ENCODE measurements at regions not wholly inside any gene's neighbourhood (a gene's known extent, or its start where the extent isn't known, plus 50 kb on each side); places are given as distances from the start of the nearest gene placed in this dataset.

GRCh38 chr2:236827997-236828396 is 257.7 kb upstream of the COPS8 start (continued):
- TF ChIP-seq ZNF318 (IDR thresholded peaks at IDR 0.05; ENCODE audit: borderline replicate concordance in 1 of 2, low read depth in 1 of 2) (no peak), RBM34 (IDR thresholded peaks at IDR 0.05; ENCODE audit: borderline replicate concordance, insufficient read depth, low read length) (no peak)

GRCh38 chr2:236828820-236829219 is 256.9 kb upstream of the COPS8 start:
- no peak overlapping the region for H3K4me3 ChIP-seq
- no peaks in the 10 kb centered on the region for H3K9me1 ChIP-seq (ENCODE audit: control insufficient read depth, insufficient read depth, low read length)
- H3K27ac ChIP-seq (ENCODE audit: extremely low read depth, low read depth, low read length): no peak overlapping the region
- FAIRE-seq (no peak), DNase-seq (ENCODE audit: extremely low read depth in 1 of 4, low spot score in 3 of 4) (no peak), ATAC-seq (no peak)
- no peaks in the 10 kb centered on the region for H3K4me1 ChIP-seq (replicated peaks in 1 of 2; ENCODE audit: control insufficient read depth in 2 of 2, insufficient read depth in 2 of 2, low read length in 2 of 2)
- no peaks in the 10 kb centered on the region for H3K79me2 ChIP-seq (ENCODE audit: control insufficient read depth, insufficient read depth, low read length)
- WGBS (ENCODE audit: insufficient coverage, low coverage, missing lambda C conversion rate): 0% methylated on average over 2 of the region's 2 CpGs
- H2AFZ ChIP-seq (ENCODE audit: low read depth, low read length): no peak overlapping the region
- ChIA-PET CTCF (ENCODE audit: low intra/inter-chr PET ratio) (no interaction called here), POLR2A (interaction anchor here (0.6 kb wide), 1 partner anchor 88 kb away, joined by 3 read pairs; no protein-coding TSS in a partner anchor)
- no peaks in the 10 kb centered on the region for H3K9me3 ChIP-seq (replicated peaks; ENCODE audit: control insufficient read depth, insufficient read depth, low read depth, low read length)
- intact Hi-C loops (cut with micrococcal nuclease): no loop called here
- H3K36me3 ChIP-seq (ENCODE audit: control insufficient read depth, insufficient read depth, low read length): no peaks in the 10 kb centered on the region
- H4K20me1 ChIP-seq (replicated peaks; ENCODE audit: control insufficient read depth, insufficient read depth, low read length): no peaks in the 10 kb centered on the region
- H3K4me2 ChIP-seq (ENCODE audit: insufficient read depth, low read length): no peak overlapping the region
- peaks cover 0 to 5% of the 10 kb centered on the region in 2 experiments; a peak in 1 of 5 replicates for H3K27me3 ChIP-seq (ENCODE audit: control insufficient read depth in 2 of 2, insufficient read depth in 2 of 2, low read length in 2 of 2)
- no TSS peak for BruUV-seq (replicated peaks)
- H3K9ac ChIP-seq (ENCODE audit: insufficient read depth in 1 of 2, low read depth in 2 of 2, low read length in 2 of 2): no peak overlapping the region
- in situ Hi-C loops (cut with MboI): no loop called here
- TF ChIP-seq HMBOX1 (IDR thresholded peaks at IDR 0.05) (no peak), RBM15 (IDR thresholded peaks at IDR 0.05; ENCODE audit: insufficient read depth, low read length) (no peak), ZZZ3 (IDR thresholded peaks at IDR 0.05) (no peak), THAP12 (CRISPR knock-in tag; IDR thresholded peaks at IDR 0.05) (no peak), HDAC2 (IDR thresholded peaks at IDR 0.05) (no peak), PHB (CRISPR knock-in tag; IDR thresholded peaks at IDR 0.05) (no peak)

Measured in K562 (cell line).